DOHH2 (cell line): ENCODE measurements at regions not wholly inside any gene's neighbourhood (a gene's known extent, or its start where the extent isn't known, plus 50 kb on each side); places are given as distances from the start of the nearest gene placed in this dataset.

Experiments used
- CTCF ChIP-seq: fragments of 200-600 bp; sonication (generic); IDR thresholded peaks from one replicate; pipeline ENCODE4 v1.5.1; 2014; ENCODE audit warnings: antibody characterized with exemption, mild to moderate bottlenecking, low read depth, low read length; ENCODE audit not compliant: poor library complexity, severe bottlenecking
- EZH2phosphoT487 ChIP-seq: fragments of 200-600 bp; sonication (generic); IDR thresholded peaks from 2 replicates; pipeline ENCODE4 v1.6.1; 2017; ENCODE audit warnings: borderline replicate concordance, mild to moderate bottlenecking, antibody characterized with exemption, low read length, moderate library complexity, mixed read lengths

- TF ChIP-seq CTCF: no peak
- TF ChIP-seq EZH2phosphoT487: no peak
Measured at GRCh38 chr11:95308512-95309035, 77.6 kb upstream of the SESN3 start.
